Stimulated activated CD8-positive, alpha-beta memory T cell treated with anti-CD3 and anti-CD28 coated beads, Interleukin-4, amount 100 ng/mL, for 4 hours (primary cell): ENCODE measurements at regions not wholly inside any gene's neighbourhood (a gene's known extent, or its start where the extent isn't known, plus 50 kb on each side); places are given as distances from the start of the nearest gene placed in this dataset.
"Not testable (repeated sequence)": the region's sequence is repeated elsewhere in the genome, so short reads cannot be mapped to it uniquely, and the experiment has no call there.

Source experiments
- DNase-seq, 2 donors: peaks; one replicate each; pipeline ENCODE4 v3.0.0-alpha.2; 2020; ENCODE audit warnings: low read depth in 2 of 2, low spot score in 1 of 2

DNA sequence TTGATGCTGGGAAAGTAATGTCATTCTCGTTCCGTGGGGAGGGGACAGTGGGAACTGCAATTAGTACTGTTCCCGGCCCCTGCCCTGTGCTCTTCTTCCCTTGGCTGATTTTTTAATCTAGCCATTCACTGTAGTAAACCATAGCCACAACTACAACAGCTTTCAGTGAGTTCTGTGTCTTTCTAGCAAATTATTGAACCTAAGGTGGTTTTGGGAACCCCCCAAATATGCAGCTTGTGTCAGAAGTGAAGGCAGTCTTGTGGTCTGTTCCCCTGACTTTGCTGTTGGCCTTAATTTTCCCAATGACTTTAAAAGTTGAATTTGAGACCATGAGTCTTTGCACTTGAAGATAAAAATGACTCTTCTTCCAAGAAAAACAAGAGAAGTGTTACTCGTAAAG, 114.3 kb upstream of the ETV6 start:
- no peak for DNase-seq

DNA sequence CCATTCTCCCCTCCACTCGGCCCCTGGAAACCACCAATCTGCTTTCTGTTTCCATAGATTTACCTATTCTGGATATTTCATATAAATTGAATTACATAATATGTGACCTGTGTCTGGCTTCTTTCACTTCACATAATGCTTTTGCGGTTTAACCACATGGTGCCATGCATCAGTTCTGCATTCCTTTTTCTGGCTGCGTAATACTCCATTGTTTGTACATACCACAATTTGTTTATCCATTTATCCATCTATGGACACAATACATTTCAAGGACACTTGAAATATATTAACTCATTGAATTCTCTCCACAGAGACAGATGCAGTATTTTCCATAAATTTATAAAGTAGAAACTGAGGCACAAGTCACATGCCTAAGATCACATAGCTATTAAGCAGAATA, 110.3 kb upstream of the ETV6 start:
- no peak for DNase-seq

DNA sequence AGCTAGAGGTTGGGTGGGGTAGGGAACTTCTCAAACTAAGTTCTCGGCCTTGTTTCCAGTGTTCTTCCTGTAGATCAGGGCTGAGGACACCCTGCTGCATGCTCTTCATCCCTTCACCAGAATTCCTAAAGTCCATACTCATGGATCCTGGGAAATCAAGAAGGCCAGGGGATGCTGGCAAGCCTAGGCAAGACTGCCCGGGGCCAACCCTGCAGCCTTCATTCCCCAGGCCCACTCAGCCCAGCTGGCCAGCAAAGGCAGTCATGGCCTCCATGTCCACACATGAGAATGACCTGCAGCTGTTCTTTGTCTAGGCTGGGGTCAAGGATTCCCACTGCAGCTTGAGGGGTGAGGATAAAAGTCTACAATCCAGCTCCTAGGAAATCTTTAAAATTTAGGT, 109.3 kb upstream of the ETV6 start:
- DNase-seq = no peak

DNA sequence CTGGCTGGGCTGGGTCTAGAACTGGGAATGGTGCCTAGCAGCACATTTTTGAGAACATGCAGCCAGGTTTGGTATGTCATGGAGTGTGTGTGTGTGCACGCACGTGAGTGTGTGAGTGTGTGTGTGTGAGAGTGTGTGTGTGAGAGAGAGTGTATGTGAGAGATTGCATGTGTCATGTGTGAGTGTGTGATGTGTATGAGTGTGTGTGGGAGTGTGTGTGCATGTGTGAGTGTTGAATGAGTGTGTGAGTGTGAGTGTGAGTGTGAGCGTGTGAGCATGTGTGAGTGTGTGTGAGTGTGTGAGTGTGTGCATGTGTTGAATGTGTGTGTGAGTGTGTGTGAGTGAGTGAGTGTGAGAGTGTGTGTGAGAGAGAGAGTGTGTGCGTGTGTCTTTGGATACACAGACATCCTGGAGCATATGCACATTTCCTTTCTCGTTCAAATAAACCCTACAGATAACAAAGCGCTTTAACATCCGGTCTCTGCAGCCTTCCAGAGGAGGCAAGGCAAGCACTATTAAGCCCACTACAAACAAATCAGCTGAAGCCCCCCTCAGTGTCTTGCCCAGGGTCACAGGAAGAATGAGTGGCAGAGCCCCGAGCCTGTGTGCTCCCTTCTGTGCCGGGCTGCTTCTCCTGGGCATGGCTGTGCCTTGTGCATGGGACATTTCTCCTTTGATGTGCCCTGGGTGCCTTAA, 108.7 kb upstream of the ETV6 start:
- DNase-seq = no peak

DNA sequence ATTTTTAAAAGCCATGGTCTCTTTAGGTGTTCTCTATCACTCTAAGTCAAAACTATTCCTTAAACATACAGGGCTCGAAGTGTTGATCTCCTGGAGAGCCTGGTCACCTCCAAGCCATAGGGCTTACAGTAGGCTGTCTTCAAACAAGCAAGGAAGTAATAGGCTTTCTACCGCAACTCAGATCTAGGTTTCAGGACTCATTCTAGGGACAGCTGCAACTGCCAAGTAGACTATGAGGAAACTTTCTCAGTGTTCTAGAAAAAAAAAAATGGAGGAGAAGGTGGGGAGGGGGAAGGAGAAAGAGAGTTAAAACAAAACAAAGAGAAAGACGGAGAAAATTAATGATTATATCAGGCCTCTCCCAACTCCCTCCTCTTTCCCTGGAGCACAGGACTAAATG, 106.9 kb upstream of the ETV6 start:
- DNase-seq = no peak

DNA sequence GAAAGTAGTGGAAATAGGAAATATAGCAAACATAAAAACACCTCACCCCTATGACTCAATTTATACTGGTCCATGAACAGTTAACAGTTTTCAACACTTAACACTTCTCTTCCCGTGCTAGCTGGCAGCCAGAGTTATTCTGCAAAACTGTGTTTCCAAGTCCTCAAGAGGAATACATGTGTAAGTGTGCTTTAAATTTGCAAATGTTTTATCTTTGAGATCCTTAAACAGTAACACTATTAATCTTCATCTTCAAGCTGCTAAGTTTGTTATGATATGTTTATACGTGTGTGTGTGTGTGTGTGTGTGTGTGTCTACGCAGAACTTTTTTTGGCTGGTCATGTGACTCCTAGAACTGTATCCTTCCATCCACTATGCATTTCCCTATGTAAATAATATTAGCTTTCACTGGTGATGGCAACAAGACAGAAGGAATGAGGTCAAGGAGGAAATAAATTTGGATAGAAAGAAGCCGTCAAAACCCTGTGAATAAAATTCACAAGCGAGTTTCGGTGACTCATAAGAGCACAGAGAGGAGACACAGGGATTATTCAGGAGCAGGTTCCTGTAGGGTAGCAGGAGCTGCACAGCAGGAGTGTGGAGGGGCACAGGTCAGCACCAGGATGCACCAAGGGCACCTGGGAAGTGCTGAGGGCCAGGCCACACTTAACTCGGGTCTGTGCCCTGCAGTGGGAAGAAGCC, 105.9 kb upstream of the ETV6 start:
- DNase-seq = no peak

DNA sequence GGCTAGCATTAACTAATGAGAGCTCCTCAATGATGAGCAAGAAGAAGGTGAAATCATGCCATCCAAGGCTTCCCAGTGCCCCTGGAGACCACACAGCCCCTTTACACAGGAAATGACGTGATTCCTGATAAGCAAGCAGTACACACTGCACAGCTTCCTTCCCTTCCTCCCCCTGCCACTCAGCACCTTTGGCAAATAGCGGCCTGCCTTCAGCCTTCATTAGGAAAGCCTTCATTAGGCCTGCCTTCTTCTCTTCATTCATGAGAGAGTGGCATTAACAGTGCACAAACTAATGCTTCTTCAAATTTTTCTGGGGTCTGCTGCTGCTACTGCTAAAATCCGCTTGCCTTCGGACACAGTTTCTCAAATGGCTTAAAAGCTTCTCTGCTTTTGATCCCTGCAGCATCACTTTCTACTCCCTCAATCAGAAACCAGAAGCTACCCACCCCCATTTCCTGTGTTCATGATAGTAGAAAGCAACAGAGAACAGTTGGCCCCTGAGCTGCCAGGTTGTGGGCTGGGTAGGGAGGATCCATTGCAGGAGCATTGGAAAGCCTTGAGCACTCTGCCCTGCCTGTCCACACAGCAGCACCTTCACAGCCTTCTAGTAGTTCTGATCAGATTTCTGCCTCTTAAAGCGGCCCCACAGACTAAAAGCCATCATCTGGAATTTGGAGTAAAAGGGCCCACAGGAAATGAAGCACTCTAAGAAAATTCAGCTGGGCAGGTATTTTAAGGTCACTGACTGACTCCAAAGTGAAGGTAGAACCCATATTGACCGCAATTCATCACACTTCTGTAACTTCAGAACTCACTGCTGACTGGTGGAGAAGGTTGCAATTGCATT, 103.8 kb upstream of the ETV6 start:
- no peak for DNase-seq

DNA sequence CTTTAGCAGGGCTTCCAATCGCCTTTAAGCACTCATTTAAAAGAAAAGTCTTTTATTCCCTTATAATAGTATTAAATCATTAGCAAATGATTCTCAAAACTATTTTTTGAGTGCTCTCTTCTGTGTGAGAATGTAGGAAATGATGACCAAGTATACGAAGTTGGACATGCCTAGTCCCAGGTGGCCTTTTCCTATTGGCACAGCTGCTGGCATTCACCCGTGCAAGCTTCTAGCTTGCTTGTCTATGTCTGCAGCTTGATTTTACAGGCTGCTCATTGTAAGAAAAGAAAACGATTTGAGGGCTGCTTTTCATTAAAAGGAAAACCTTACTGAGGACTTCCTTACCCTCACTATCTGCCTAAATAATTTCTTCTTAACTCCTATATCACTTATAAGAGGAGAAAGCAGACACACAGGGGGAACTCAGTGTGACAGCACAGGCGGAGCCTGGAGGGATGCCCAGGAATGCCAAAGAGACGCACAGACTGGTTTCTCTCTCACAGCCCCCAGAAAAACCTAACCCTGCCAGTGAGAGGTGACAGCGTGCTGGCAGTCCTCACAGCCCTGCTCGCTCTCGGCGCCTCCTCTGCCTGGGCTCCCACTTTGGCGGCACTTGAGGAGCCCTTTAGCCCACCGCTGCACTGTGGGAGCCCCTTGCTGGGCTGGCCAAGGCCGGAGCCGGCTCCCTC, 102.7 kb upstream of the ETV6 start:
- DNase-seq = not testable (repeated sequence)

DNA sequence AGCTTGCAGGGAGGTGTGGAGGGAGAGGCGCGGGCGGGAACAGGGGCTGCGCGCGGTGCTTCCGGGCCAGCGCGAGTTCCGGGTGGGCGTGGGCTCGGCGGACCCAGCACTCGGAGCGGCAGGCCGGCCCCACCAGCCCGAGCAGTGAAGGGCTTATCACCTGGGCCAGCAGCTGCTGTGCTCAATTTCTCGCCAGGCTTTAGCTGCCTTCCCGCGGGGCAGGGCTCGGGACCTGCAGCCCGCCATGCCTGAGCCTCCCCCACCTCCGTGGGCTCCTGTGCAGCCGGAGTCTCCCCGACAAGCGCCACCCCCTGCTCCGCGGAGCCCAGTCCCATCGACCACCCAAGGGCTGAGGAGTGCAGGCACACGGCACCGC, 102.2 kb upstream of the ETV6 start:
- DNase-seq = not testable (repeated sequence)

DNA sequence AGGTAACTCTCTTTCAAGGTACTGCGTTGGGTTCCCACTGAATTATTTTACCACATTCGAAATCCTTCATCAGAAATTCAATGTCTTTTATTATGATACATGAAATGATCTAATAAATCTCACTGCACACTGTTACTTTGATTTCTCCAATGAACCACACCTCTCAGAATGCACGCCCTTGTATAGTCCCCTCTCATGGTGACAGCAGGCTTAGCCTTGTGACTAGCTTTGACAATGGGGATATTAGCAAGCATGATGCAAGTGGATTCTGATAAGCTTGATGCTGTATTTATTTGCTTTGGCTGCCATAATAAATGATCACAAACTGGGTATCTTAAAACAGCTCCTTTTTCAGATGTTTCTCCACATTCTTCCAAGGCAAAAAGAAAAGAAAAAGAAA, 100.4 kb upstream of the ETV6 start:
- DNase-seq = no peak

DNA sequence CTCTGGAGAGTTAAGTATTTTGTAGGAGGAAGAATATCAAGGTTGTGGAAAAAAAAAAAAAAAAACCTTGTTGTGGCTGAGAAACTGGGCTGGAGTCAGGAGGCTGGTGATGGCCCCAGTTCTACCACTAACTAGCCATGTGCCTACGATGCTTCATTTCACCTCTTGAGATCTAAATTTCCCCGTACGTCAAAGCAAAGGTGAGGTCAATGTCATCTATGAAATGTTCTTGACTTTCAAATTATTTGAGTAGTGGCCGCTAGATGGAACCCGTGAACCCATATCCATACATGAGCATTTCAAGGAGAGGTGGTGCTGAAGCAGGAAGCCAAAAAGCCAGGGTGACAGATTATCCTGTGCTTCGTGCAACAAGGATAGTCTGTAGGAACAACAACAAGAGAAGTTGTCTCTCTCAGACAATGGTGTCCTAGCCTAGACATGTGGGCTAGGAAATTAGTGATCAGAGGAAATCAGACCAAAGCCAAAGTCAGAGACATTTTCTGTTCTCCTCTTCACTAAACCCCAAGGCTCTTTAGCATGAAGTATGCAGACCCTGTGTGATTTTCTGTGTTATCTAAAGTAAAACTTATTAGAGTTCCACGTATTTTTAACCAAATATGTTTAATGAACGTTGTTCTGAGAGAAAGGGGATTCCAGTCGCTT, 95.5 kb upstream of the ETV6 start:
- no peak for DNase-seq

DNA sequence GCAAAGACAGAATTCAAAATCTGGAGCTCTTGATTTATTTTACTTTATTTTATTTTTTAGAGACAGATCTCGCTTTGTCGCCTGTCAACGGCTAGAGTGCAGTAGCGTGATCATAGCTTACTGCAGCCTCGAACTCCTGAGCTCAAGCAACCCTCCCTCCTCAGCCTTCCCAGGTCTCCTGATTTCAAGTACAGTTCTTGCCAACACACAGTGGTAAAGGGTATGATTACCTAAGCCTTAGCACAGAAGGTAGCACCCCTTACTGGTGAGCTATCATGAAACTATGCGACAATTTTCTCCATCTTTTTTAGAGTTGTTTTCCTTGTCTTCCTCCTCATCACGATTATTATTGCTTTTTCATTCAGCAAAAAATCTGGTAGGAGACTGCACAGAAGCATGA, 94.3 kb upstream of the ETV6 start:
- DNase-seq = no peak

DNA sequence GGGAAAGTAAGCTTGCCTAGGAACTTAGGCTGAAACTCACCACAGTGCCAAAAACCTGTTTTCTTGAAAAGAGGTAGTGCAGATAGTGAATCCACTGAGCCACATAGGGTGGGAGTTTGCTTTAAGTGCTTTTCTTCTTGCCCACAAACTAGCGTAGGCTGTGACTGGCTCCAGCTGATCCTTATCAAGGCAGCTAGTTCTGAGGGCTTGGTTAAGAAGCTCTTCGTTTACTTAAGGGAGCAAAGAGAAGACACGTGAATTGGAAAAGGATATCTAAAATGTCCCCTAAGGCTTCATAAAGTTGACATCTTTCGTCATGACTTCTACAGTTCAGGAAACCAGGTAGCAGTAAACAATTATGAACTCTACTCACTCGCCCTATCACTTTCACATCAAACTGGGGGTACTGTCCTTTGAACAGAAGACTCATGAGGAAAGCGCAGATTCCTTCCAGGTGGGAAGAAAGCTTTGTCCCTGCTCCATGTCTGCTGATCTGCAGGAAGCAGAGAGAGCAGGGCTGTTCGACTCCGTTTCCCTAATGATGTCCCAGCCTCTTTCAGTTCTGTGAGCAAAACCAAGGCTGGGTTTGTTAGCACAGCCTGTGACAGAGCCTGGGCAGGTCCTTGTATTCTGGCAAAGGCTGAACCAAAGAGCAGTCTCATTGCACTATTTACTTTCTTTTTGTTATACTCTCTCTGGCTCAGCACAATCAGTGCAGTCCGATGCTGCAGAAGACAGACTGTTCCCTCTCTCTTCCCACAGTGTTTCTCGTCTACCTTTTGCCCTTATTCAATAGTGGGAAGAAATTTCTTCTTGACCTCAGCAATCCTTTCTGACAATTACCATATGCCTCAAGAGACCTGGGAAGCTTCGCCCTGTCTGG, 93.5 kb upstream of the ETV6 start:
- no peak for DNase-seq

DNA sequence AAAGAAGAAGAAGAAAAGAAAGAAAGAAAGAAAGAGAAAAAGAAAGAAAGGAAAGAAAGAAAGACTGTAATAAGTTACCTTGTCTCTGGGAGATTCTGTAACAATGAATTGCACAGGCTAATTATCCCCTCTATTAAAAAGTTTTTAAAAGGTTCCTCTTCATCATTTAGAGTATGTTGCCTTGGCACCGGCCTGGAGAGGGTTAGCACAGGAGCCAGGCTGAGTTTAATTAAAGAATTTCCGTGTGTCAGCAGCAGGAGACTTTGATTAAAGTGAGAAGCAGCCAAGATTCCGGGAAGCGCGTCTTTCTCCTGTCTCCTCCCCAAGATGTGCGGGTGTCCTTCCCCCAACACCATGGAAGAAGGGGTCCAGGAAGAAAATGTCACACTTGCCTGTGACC, 92.8 kb upstream of the ETV6 start:
- no peak for DNase-seq

DNA sequence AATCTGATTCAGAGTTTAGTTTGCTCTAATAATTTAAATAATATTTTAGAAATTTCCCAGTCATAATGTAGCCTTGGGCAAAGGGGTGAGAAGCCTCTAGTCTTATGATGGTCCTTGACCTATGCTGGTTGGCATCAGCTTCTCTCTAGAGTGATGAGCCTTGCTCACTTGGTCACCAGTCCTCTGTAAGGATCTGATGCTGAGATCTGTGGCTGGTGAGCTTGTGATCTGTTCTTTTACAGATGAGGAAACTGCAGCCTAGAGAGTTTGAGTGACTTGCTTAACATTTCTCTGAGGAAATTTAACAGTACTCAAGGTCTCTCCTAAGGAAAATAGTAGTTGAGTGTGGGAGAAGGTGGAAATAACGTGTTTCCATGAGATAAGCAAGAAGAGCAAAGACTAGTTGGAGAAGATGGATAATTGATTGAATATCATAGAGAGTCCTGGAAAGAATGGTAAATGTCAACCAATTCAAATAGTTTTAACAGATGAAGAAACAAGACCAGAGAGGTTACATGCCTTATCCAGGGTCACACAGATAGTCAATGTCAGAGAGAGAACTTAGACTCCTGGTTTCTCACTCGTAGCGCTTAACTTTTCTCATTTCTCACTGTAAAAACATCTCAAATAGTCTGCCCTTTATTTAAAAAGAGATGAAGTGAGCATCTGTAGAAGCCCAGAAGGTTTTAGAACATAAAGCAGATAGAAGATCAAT, 89.7 kb upstream of the ETV6 start:
- no peak for DNase-seq

DNA sequence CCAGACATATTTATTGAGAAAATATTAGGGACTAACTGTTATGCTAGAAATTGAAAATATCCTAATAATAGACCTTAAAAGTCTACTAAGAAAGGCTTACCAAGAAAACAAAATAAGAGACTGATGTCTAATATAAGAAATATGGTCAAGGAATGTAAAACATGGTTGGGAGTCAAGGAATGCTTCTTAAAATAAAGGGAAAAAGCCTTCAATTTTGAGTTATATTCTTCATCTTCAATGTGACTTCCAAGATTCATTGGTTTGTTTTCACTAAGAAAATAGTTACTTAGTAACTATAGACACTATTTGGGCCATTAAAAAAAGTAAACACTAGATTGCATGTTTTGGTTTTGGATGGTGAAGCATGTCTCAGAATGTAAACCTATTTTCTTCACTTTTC, 88.1 kb upstream of the ETV6 start:
- no peak for DNase-seq

DNA sequence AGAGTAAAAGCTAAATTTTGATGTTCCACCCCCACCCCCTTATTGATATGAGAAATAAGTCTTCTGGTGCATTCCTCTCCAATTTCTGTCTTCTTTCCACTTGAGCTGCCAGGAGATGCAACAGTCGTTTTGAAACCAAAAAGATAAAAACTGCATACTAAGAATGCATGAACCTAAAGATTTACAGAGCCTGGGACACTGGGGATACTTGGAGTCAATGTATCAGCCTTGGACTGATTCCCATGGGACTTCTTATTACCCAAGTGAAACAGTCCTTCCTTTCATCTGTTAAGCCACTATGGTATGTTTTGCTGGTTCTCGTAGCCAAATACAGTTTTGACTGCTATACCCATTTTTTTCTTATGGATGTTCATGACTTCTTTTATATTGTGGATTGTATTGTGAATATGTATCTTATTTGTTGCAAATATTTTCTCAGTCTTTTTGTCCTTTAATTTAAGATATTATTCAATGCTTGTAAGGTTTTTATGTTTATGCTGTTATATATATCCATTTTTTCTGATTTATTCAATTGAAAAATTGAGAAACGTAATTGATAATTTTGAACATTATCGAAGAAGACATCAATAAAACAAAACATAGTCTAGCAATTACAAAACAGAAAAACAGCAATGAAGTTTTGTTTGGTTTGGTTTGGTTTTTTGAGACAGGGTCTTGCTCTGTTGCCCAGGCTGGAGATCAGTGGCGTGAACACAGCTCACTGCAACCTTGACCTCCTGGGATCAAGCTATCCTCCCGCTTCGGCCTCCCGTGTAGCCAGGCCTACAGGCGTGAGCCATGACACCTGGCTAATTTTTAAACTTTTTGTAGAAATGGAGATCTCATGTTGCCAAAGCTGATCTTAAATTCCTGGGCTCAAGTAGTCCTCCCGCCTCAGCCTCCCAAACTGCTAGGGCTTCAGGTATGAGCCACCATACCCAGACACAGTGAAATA, 85.4 kb upstream of the ETV6 start:
- DNase-seq = no peak

DNA sequence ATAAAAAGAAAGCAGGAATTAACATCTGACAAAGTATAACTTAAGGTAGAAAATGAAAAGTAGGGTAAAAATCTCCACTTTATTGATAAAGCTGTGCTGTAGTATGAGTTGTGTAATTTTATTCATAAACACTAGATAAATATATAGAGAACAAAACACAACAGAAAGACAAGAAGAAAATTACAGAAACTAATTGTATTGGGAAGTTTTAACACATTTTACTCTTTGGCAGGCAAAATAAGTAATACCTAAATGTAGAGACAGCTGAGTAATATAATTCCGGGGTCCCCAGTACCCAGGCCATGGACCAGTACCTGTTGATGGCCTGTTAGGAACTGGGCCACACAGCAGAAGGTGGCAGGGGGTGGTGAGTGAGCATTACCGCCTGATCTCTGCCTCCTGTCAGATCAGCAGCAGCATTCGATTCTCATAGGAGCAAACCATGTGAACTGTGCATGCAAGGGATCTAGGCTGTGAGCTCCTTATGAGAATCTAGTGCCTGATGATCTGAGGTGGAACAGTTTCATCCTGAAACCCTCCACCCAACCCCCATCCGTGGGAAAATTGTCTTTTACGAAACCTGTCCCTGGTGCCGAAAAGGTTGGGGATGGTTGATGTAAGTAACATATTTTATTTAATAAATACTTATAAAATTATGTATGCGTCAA, 84.4 kb upstream of the ETV6 start:
- no peak for DNase-seq
